H9 (cell line): ENCODE measurements at regions not wholly inside any gene's neighbourhood (a gene's known extent, or its start where the extent isn't known, plus 50 kb on each side); places are given as distances from the start of the nearest gene placed in this dataset.

Experiments used
- DNase-seq: peaks from one replicate; pipeline ENCODE4 v3.0.0-alpha.2; 2017
- H2AFZ ChIP-seq: one replicate; pipeline ENCODE4 v1.6.1; 2013; ENCODE audit warnings: mild to moderate bottlenecking, low read length, control low read depth, moderate library complexity
- H2AK5ac ChIP-seq: 2 replicates; pipeline ENCODE4 v1.6.1; 2013; ENCODE audit warnings: low read length, control low read depth, mixed read lengths; ENCODE audit not compliant: insufficient read length
- H2BK120ac ChIP-seq: one replicate; pipeline ENCODE4 v1.6.1; 2013; ENCODE audit warnings: low read depth, mild to moderate bottlenecking, low read length, control low read depth, inconsistent platforms; ENCODE audit not compliant: poor library complexity, severe bottlenecking
- H2BK12ac ChIP-seq: 2 replicates; pipeline ENCODE4 v1.6.1; 2013; ENCODE audit warnings: low read length, control low read depth, mixed read lengths, low read depth; ENCODE audit not compliant: insufficient read length
- H2BK15ac ChIP-seq: 2 replicates; pipeline ENCODE4 v1.6.1; 2013; ENCODE audit warnings: low read depth, low read length, control low read depth
- H2BK20ac ChIP-seq: one replicate; pipeline ENCODE4 v1.6.1; 2013; ENCODE audit warnings: low read depth, mild to moderate bottlenecking, low read length, control low read depth, inconsistent platforms; ENCODE audit not compliant: poor library complexity, severe bottlenecking
- H2BK5ac ChIP-seq: 2 replicates; pipeline ENCODE4 v1.6.1; 2013; ENCODE audit warnings: low read length, control low read depth, mixed read lengths; ENCODE audit not compliant: insufficient read length
- H3K14ac ChIP-seq: 2 replicates; pipeline ENCODE4 v1.6.1; 2013; ENCODE audit warnings: low read length, control low read depth; ENCODE audit not compliant: insufficient read depth
- H3K18ac ChIP-seq: 2 replicates; pipeline ENCODE4 v1.6.1; 2013; ENCODE audit warnings: low read depth, mild to moderate bottlenecking, mixed read lengths, low read length, control low read depth; ENCODE audit not compliant: insufficient read length
- H3K23ac ChIP-seq: 2 replicates; pipeline ENCODE4 v1.6.1; 2013; ENCODE audit warnings: low read length, control low read depth, mixed read lengths, low read depth; ENCODE audit not compliant: insufficient read length
- H3K23me2 ChIP-seq: 2 replicates; pipeline ENCODE4 v1.6.1; 2013; ENCODE audit warnings: low read depth, mild to moderate bottlenecking, mixed read lengths, low read length, control low read depth; ENCODE audit not compliant: insufficient read length, poor library complexity, severe bottlenecking
- H3K27ac ChIP-seq: 2 replicates; pipeline ENCODE4 v1.5.1; 2013; ENCODE audit warnings: low read length, control low read depth, mixed read lengths, low read depth; ENCODE audit not compliant: insufficient read length
- H3K27me3 ChIP-seq: 2 replicates; pipeline ENCODE4 v1.6.1; 2013; ENCODE audit warnings: low read length, control low read depth, inconsistent platforms; ENCODE audit not compliant: insufficient read depth
- H3K4ac ChIP-seq: 2 replicates; pipeline ENCODE4 v1.6.1; 2013; ENCODE audit warnings: low read depth, mild to moderate bottlenecking, control low read depth, inconsistent platforms, low read length, moderate library complexity
- H3K4me1 ChIP-seq: 2 replicates; pipeline ENCODE4 v1.6.1; 2013; ENCODE audit warnings: low read length, control low read depth, inconsistent platforms; ENCODE audit not compliant: insufficient read depth
- H3K4me2 ChIP-seq: 2 replicates; pipeline ENCODE4 v1.6.1; 2013; ENCODE audit warnings: low read length, control low read depth, mixed read lengths; ENCODE audit not compliant: insufficient read length, insufficient read depth
- H3K56ac ChIP-seq: 2 replicates; pipeline ENCODE4 v1.6.1; 2013; ENCODE audit warnings: low read depth, mild to moderate bottlenecking, mixed read lengths, low read length, control low read depth; ENCODE audit not compliant: insufficient read length
- H3K79me1 ChIP-seq: 2 replicates; pipeline ENCODE4 v1.6.1; 2013; ENCODE audit warnings: low read depth, mild to moderate bottlenecking, moderate library complexity, low read length, control low read depth, inconsistent platforms; ENCODE audit not compliant: insufficient read depth, poor library complexity, severe bottlenecking
- H3K79me2 ChIP-seq: 2 replicates; pipeline ENCODE4 v1.6.1; 2013; ENCODE audit warnings: low read length, control low read depth, inconsistent platforms; ENCODE audit not compliant: insufficient read depth
- H3K9ac ChIP-seq: 2 replicates; pipeline ENCODE4 v1.6.1; 2013; ENCODE audit warnings: low read length, control low read depth, mixed read lengths; ENCODE audit not compliant: insufficient read length; ENCODE audit errors: extremely low read depth
- H3K9me3 ChIP-seq: one replicate; pipeline ENCODE4 v1.6.1; 2013; ENCODE audit warnings: low read depth, low read length, inconsistent platforms; ENCODE audit not compliant: control insufficient read depth
- H3T11ph ChIP-seq: one replicate; pipeline ENCODE4 v1.6.1; 2013; ENCODE audit warnings: mild to moderate bottlenecking, low read length, control low read depth, inconsistent platforms
- H4K20me1 ChIP-seq: one replicate; pipeline ENCODE4 v1.6.1; 2013; ENCODE audit not compliant: control insufficient read depth, insufficient read length, insufficient read depth
- H4K5ac ChIP-seq: 2 replicates; pipeline ENCODE4 v1.6.1; 2013; ENCODE audit warnings: low read depth, mild to moderate bottlenecking, mixed read lengths, low read length, control low read depth; ENCODE audit not compliant: insufficient read length
- H4K8ac ChIP-seq: replicated peaks from 2 replicates; pipeline ENCODE4 v1.6.1; 2013; ENCODE audit warnings: low read length, control low read depth, mixed read lengths, low read depth; ENCODE audit not compliant: insufficient read length
- H4K91ac ChIP-seq: 2 replicates; pipeline ENCODE4 v1.6.1; 2013; ENCODE audit warnings: low read depth, mild to moderate bottlenecking, moderate library complexity, mixed read lengths, low read length, control low read depth; ENCODE audit not compliant: insufficient read length
- H3K27ac Mint-ChIP-seq, 3 experiments: 2 replicates in 2 of 3; 3 replicates in 1 of 3; pipeline ENCODE4 v1.8.0; 2020 to 2021; ENCODE audit warnings: mixed read lengths in 3 of 3, mild to moderate bottlenecking in 1 of 3, moderate library complexity in 1 of 3
- H3K27me3 Mint-ChIP-seq: 2 replicates; pipeline ENCODE4 v1.8.0; 2021; ENCODE audit warnings: low read depth, mild to moderate bottlenecking, moderate library complexity, mixed read lengths
- H3K36me3 Mint-ChIP-seq, 3 experiments: 2 replicates in 2 of 3; 3 replicates in 1 of 3; pipeline ENCODE4 v1.8.0; 2020 to 2021; ENCODE audit warnings: low read depth in 3 of 3, mixed read lengths in 3 of 3; ENCODE audit not compliant: insufficient read depth in 1 of 3
- H3K4me1 Mint-ChIP-seq, 2 experiments: 2 replicates each; pipeline ENCODE4 v1.8.0; 2020; ENCODE audit warnings: mixed read lengths in 2 of 2
- H3K4me3 Mint-ChIP-seq, 2 experiments: 2 replicates in 1 of 2; 3 replicates in 1 of 2; pipeline ENCODE4 v1.8.0; 2020 to 2021; ENCODE audit warnings: mild to moderate bottlenecking in 2 of 2, mixed read lengths in 2 of 2, moderate library complexity in 1 of 2
- H3K9me3 Mint-ChIP-seq, 2 experiments: 2 replicates in 1 of 2; 3 replicates in 1 of 2; pipeline ENCODE4 v1.8.0; 2020; ENCODE audit warnings: mild to moderate bottlenecking in 2 of 2, mixed read lengths in 2 of 2, moderate library complexity in 1 of 2
- CTCF ChIP-seq: fragments of 200-600 bp; sonication (generic); conservative IDR thresholded peaks from 3 replicates; pipeline ENCODE4 v1.8.0; 2021; ENCODE audit warnings: antibody characterized with exemption, mild to moderate bottlenecking
- WGBS: extraction: QIAGEN DNeasy Blood & Tissue Kit; methylation state at CpG from one replicate; pipeline ENCODE4 v1.1.7; 2013; ENCODE audit warnings: missing lambda C conversion rate, low lambda C conversion rate, mixed read lengths; ENCODE audit not compliant: insufficient read length; ENCODE audit errors: extremely low coverage; 5-methylcytosine and 5-hydroxymethylcytosine counted together

- no peak overlapping the region for H4K5ac ChIP-seq
- no peaks in the 10 kb centered on the region for H3K9me3 ChIP-seq
- no peak overlapping the region for H3T11ph ChIP-seq
- no peaks in the 10 kb centered on the region for H3K4me1 ChIP-seq
- no peaks in the 10 kb centered on the region for H3K27me3 ChIP-seq
- H2BK15ac ChIP-seq: no peak overlapping the region
- Mint-ChIP-seq H3K36me3 (0 out of 7 replicates have a peak, but pooled peaks cover 0 to 3% (median 0%) of the 10 kb centered on the region in 3 experiments), H3K4me1 (peaks cover 9 to 11% of the 10 kb centered on the region in 2 experiments), H3K4me3 (no peak overlapping the region), H3K27me3 (no peaks in the 10 kb centered on the region), H3K9me3 (peaks cover 0 to 3% of the 10 kb centered on the region in 2 experiments; a peak in 1 of 5 replicates), H3K27ac (no peak overlapping the region)
- H4K8ac ChIP-seq: no peak overlapping the region
- WGBS: no CpG with 5 or more reads among the region's 1 CpG
- no peak overlapping the region for H2BK120ac ChIP-seq
- no peak overlapping the region for H3K56ac ChIP-seq
- H3K23me2 ChIP-seq: no peaks in the 10 kb centered on the region
- H3K14ac ChIP-seq: no peak overlapping the region
- no peak for DNase-seq
- H2AK5ac ChIP-seq: no peak overlapping the region
- no peak overlapping the region for H2BK12ac ChIP-seq
- H2BK5ac ChIP-seq: no peak overlapping the region
- H4K20me1 ChIP-seq: no peaks in the 10 kb centered on the region
- TF ChIP-seq CTCF: no peak
- no peak overlapping the region for H2AFZ ChIP-seq
- H3K18ac ChIP-seq: no peak overlapping the region
- no peak overlapping the region for H3K4me2 ChIP-seq
- H3K79me1 ChIP-seq: no peaks in the 10 kb centered on the region
- no peak overlapping the region for H3K27ac ChIP-seq
- no peak overlapping the region for H4K91ac ChIP-seq
- H2BK20ac ChIP-seq: no peak overlapping the region
- H3K4ac ChIP-seq: no peak overlapping the region
- no peak overlapping the region for H3K9ac ChIP-seq
- H3K79me2 ChIP-seq: no peaks in the 10 kb centered on the region
- H3K23ac ChIP-seq: no peak overlapping the region
Measured at GRCh38 chr3:89847955-89848354, 740.5 kb downstream of the EPHA3 start.
